ENCODE measurements at regions not wholly inside any gene's neighbourhood (a gene's known extent, or its start where the extent isn't known, plus 50 kb on each side); places are given as distances from the start of the nearest gene placed in this dataset.

DNA sequence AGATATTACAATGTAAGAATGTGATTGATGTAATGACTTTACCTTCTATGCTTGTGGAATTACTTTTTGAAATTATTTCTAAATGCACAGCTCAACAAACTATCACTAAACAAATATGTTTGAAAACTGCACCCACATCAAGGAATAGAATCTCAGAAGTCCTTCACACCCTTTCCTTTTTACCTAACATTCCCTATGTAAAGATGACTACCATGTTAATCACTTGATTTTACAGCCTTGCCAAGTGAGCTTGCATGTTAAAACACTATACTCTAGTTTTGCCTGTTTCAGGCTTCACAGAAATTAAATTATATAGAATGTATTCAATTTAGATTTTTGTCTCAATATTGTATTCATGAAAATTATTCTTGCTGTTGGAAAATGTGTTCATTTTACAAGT, 1169.4 kb upstream of the CELF2 start:
- Histone ChIP-seq H3K27ac (ENCODE audit: low read depth in 1 of 2, low read length in 2 of 2) (no peak overlapping the region), H3K4me3 (ENCODE audit: low read length) (no peak overlapping the region), H3K36me3 (ENCODE audit: insufficient read depth, low read length) (no peaks in the 10 kb centered on the region), H3K9me3 (ENCODE audit: control insufficient read depth in 1 of 2, insufficient read depth in 1 of 2, low read length in 2 of 2) (peaks cover 0 to 13% of the 10 kb centered on the region in 2 experiments), H3K27me3 (ENCODE audit: control insufficient read depth in 1 of 2, insufficient read depth in 2 of 2, low read length in 2 of 2) (no peaks in the 10 kb centered on the region), H3K4me1 (ENCODE audit: insufficient read depth, low read length) (no peaks in the 10 kb centered on the region)
- POLR2A ChIA-PET = no interaction called here
- no peak overlapping the region for H3K27ac Mint-ChIP-seq
- ATAC-seq (ENCODE audit: poor library complexity) (no peak), DNase-seq (no peak)
- no peak overlapping the region for H3K4me3 Mint-ChIP-seq
- no peaks in the 10 kb centered on the region for H3K27me3 Mint-ChIP-seq
- no peak for TF ChIP-seq CTCF (IDR thresholded peaks at IDR 0.05)
- no peaks in the 10 kb centered on the region for H3K4me1 Mint-ChIP-seq (ENCODE audit: low read depth)
- no peaks in the 10 kb centered on the region for H3K36me3 Mint-ChIP-seq (ENCODE audit: low read depth)
- CTCF ChIA-PET = interaction anchor here (0.7 kb wide), 1 partner anchor 884 kb away, joined by 3 read pairs; no protein-coding TSS in a partner anchor
- H3K9me3 Mint-ChIP-seq = peaks cover 21% of the 10 kb centered on the region
- intact Hi-C loops (cut with DNase I, micrococcal nuclease) = no loop called here

DNA sequence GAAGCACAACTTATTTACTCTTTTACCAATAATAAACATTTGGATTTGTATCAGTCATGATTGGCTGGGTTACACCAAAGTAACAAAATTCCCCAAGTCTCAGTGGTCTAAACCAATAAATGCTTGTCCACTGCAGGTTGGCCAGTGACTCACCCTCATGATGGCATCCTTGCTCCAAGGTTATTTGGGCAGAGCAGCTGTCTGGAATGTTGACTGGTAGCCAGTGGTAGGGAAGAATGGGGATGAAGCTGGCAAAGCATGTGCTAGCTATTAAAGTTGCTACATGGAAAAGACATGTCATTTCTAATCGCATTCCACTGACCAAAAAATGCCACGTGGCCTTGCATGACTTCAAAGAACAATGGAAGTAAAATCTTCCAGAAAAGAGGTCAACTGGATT, 1168.7 kb upstream of the CELF2 start:
- Mint-ChIP-seq H3K27ac (no peak overlapping the region), H3K36me3 (ENCODE audit: low read depth) (no peaks in the 10 kb centered on the region), H3K9me3 (peaks cover 21% of the 10 kb centered on the region), H3K27me3 (no peaks in the 10 kb centered on the region), H3K4me3 (no peak overlapping the region), H3K4me1 (ENCODE audit: low read depth) (no peaks in the 10 kb centered on the region)
- CTCF ChIA-PET = no interaction called here
- Histone ChIP-seq H3K4me1 (ENCODE audit: insufficient read depth, low read length) (no peaks in the 10 kb centered on the region), H3K4me3 (ENCODE audit: low read length) (no peak overlapping the region), H3K27me3 (ENCODE audit: control insufficient read depth in 1 of 2, insufficient read depth in 2 of 2, low read length in 2 of 2) (no peaks in the 10 kb centered on the region), H3K27ac (ENCODE audit: low read depth in 1 of 2, low read length in 2 of 2) (no peak overlapping the region), H3K9me3 (ENCODE audit: control insufficient read depth in 1 of 2, insufficient read depth in 1 of 2, low read length in 2 of 2) (peaks cover 0 to 13% of the 10 kb centered on the region in 2 experiments), H3K36me3 (ENCODE audit: insufficient read depth, low read length) (no peaks in the 10 kb centered on the region)
- ATAC-seq (ENCODE audit: poor library complexity) (no peak), DNase-seq (no peak)
- POLR2A ChIA-PET = no interaction called here
- intact Hi-C loops (cut with DNase I, micrococcal nuclease) = no loop called here
- no peak for TF ChIP-seq CTCF (IDR thresholded peaks at IDR 0.05)

- DNase-seq = no peak
- TF ChIP-seq CTCF (IDR thresholded peaks at IDR 0.05) = no peak
- no peak for ATAC-seq (ENCODE audit: poor library complexity)
- H3K4me3 ChIP-seq (ENCODE audit: low read length) = no peak overlapping the region
- Mint-ChIP-seq H3K9me3 (peaks cover 9% of the 10 kb centered on the region), H3K36me3 (ENCODE audit: low read depth) (no peaks in the 10 kb centered on the region), H3K27me3 (no peaks in the 10 kb centered on the region), H3K4me3 (no peak overlapping the region), H3K4me1 (ENCODE audit: low read depth) (no peaks in the 10 kb centered on the region), H3K27ac (no peak overlapping the region)
- ChIA-PET POLR2A (no interaction called here), CTCF (no interaction called here)
- H3K9me3 ChIP-seq (ENCODE audit: control insufficient read depth in 1 of 2, insufficient read depth in 1 of 2, low read length in 2 of 2) = peaks cover 3 to 7% of the 10 kb centered on the region in 2 experiments
- H3K27ac ChIP-seq (ENCODE audit: low read depth in 1 of 2, low read length in 2 of 2) = no peak overlapping the region
- no peaks in the 10 kb centered on the region for H3K36me3 ChIP-seq (ENCODE audit: insufficient read depth, low read length)
- H3K27me3 ChIP-seq (ENCODE audit: control insufficient read depth in 1 of 2, insufficient read depth in 2 of 2, low read length in 2 of 2) = no peaks in the 10 kb centered on the region
- intact Hi-C loops (cut with DNase I, micrococcal nuclease) = no loop called here
- H3K4me1 ChIP-seq (ENCODE audit: insufficient read depth, low read length) = no peaks in the 10 kb centered on the region
Measured at GRCh38 chr10:9850415-9850814, 1167.3 kb upstream of the CELF2 start.

All from CD4-positive, alpha-beta T cell (primary cell).